Stomach smooth muscle (tissue), 2 donors: ENCODE measurements at regions not wholly inside any gene's neighbourhood (a gene's known extent, or its start where the extent isn't known, plus 50 kb on each side); places are given as distances from the start of the nearest gene placed in this dataset.

ENCODE experiments used
- H3K27ac ChIP-seq: one replicate; pipeline ENCODE4 v1.7.0; 2013; ENCODE audit warnings: mild to moderate bottlenecking, low read length, inconsistent platforms
- H3K27me3 ChIP-seq, 2 donors: one replicate each; pipeline ENCODE4 v1.7.0; 2013; ENCODE audit warnings: low read length in 2 of 2; ENCODE audit not compliant: insufficient read depth in 2 of 2, control insufficient read depth in 1 of 2
- H3K36me3 ChIP-seq, 2 donors: one replicate each; pipeline ENCODE4 v1.7.0; 2013; ENCODE audit warnings: low read length in 2 of 2; ENCODE audit not compliant: control insufficient read depth in 2 of 2, insufficient read depth in 2 of 2
- H3K4me1 ChIP-seq: one replicate; pipeline ENCODE4 v1.7.0; 2013; ENCODE audit warnings: low read length; ENCODE audit not compliant: control insufficient read depth, insufficient read depth
- H3K4me3 ChIP-seq, 2 donors: one replicate each; pipeline ENCODE4 v1.7.0; 2013; ENCODE audit warnings: low read length in 2 of 2
- H3K9ac ChIP-seq, 2 donors: one replicate each; pipeline ENCODE4 v1.7.0; 2013; ENCODE audit warnings: low read length in 2 of 2, mild to moderate bottlenecking in 1 of 2
- H3K9me3 ChIP-seq, 2 donors: one replicate each; pipeline ENCODE4 v1.7.0; 2013; ENCODE audit warnings: low read length in 2 of 2; ENCODE audit not compliant: control insufficient read depth in 2 of 2
- donor health status: healthy.
- donor health status: Pancreatic carcinoma.

DNA sequence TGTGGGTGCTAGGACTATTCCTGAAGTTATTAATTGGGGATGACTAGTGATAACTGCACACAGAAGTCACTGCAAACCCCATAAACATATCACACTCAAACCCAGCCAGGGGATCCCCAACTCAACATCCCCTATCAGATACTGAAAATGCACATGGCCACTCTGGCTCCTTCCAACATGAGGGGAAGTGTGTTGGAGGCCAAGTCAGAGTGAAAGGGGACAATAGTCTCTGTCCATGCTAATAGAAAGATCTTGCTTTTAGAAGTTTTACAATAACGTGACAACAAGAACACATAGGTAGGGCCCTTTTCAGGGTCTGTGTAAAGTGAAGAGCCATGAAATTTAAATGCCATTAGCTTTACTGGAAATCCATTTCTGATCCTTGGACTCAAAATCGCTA, 98.8 kb upstream of the SEMA6A start:
- H3K4me1 ChIP-seq, result no peaks in the 10 kb centered on the region
- no peak overlapping the region for H3K4me3 ChIP-seq

GRCh38 chr5:116672203-116672602, 97.6 kb upstream of the SEMA6A start:
- Histone ChIP-seq H3K36me3 (no peaks in the 10 kb centered on the region), H3K4me1 (no peaks in the 10 kb centered on the region), H3K27me3 (no peaks in the 10 kb centered on the region), H3K9ac (no peak overlapping the region), H3K27ac (no peak overlapping the region), H3K4me3 (no peak overlapping the region), H3K9me3 (no peaks in the 10 kb centered on the region)

More for the DNA sequence above, 98.8 kb upstream of the SEMA6A start:
- Histone ChIP-seq H3K9me3 (no peaks in the 10 kb centered on the region), H3K27ac (no peak overlapping the region), H3K27me3 (no peaks in the 10 kb centered on the region), H3K36me3 (no peaks in the 10 kb centered on the region), H3K9ac (no peak overlapping the region)

DNA sequence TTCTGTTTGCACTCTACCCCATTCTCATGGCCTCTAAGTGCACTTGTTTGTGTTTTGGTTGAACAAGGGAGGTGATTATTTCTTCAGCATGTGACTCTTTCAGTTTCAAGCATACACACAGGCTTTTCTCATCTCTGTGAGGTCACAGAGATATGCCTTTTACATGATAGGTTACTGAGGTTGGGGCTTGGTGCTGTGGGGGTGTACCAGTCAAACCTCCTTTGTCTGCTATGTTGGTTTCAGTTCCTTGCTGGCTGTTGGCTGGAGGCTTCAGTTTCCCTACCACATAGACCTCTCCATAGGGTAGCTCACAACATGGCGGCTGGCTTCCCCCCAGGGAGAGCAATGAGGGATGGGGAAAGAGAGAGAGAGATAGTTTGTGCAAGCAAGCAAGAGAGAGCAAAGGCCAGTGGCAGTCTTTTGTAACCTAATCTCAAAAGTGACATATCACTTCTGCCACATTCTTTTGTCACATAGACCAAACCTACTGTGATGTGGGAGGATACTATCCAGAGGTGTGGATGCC, 96.7 kb upstream of the SEMA6A start:
- no peak overlapping the region for H3K9ac ChIP-seq
- no peaks in the 10 kb centered on the region for H3K9me3 ChIP-seq
- no peaks in the 10 kb centered on the region for H3K27me3 ChIP-seq
- no peak overlapping the region for H3K4me3 ChIP-seq
- no peaks in the 10 kb centered on the region for H3K36me3 ChIP-seq
- no peak overlapping the region for H3K27ac ChIP-seq
- H3K4me1 ChIP-seq, result no peaks in the 10 kb centered on the region

- Histone ChIP-seq H3K4me3 (no peak overlapping the region), H3K9me3 (no peaks in the 10 kb centered on the region), H3K27ac (no peak overlapping the region), H3K36me3 (no peaks in the 10 kb centered on the region), H3K9ac (no peak overlapping the region), H3K4me1 (no peaks in the 10 kb centered on the region), H3K27me3 (no peaks in the 10 kb centered on the region)
Measured at GRCh38 chr5:116669261-116670031, 94.8 kb upstream of the SEMA6A start.

- H3K27ac ChIP-seq, result no peak overlapping the region
- H3K9me3 ChIP-seq, result no peaks in the 10 kb centered on the region
- H3K27me3 ChIP-seq, result no peaks in the 10 kb centered on the region
- H3K4me3 ChIP-seq, result no peak overlapping the region
- H3K9ac ChIP-seq, result no peak overlapping the region
- no peaks in the 10 kb centered on the region for H3K4me1 ChIP-seq
- H3K36me3 ChIP-seq, result no peaks in the 10 kb centered on the region
Measured at GRCh38 chr5:116668390-116668789, 93.8 kb upstream of the SEMA6A start.

- Histone ChIP-seq H3K27ac (no peak overlapping the region), H3K27me3 (no peaks in the 10 kb centered on the region), H3K4me1 (no peaks in the 10 kb centered on the region), H3K9ac (no peak overlapping the region), H3K36me3 (no peaks in the 10 kb centered on the region), H3K4me3 (no peak overlapping the region), H3K9me3 (no peaks in the 10 kb centered on the region)
Measured at GRCh38 chr5:116666901-116667300, 92.3 kb upstream of the SEMA6A start.

GRCh38 chr5:116664988-116665387, 90.4 kb upstream of the SEMA6A start:
- Histone ChIP-seq H3K9ac (no peak overlapping the region), H3K27me3 (no peaks in the 10 kb centered on the region), H3K4me3 (no peak overlapping the region), H3K9me3 (no peaks in the 10 kb centered on the region), H3K4me1 (no peaks in the 10 kb centered on the region), H3K27ac (no peak overlapping the region), H3K36me3 (no peaks in the 10 kb centered on the region)

GRCh38 chr5:116663081-116663480, 88.5 kb upstream of the SEMA6A start:
- Histone ChIP-seq H3K4me3 (no peak overlapping the region), H3K27me3 (no peaks in the 10 kb centered on the region), H3K27ac (no peak overlapping the region), H3K9ac (no peak overlapping the region), H3K36me3 (no peaks in the 10 kb centered on the region), H3K9me3 (no peaks in the 10 kb centered on the region), H3K4me1 (no peaks in the 10 kb centered on the region)

DNA sequence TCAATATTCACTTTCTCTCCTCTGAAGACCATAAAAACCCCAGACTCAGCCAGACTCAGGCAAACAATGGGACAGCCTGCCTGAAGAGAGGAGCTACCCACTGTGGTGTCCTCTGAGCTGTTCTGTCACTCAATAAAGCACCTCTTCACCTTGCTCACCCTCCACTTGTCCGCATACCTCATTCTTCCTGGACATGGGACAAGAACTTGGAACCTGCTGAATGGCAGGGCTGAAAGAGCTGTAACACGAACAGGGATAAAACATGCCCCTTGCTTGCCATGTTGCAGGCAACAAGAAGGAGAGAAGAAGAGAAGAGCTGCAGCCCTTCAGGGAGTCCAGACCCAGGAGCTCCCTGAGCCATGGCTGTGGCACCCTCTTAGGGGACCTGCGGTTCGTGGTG, 86.8 kb upstream of the SEMA6A start:
- Histone ChIP-seq H3K27ac (no peak overlapping the region), H3K9me3 (no peaks in the 10 kb centered on the region), H3K4me1 (no peaks in the 10 kb centered on the region), H3K9ac (no peak overlapping the region), H3K4me3 (no peak overlapping the region), H3K36me3 (no peaks in the 10 kb centered on the region), H3K27me3 (no peaks in the 10 kb centered on the region)

DNA sequence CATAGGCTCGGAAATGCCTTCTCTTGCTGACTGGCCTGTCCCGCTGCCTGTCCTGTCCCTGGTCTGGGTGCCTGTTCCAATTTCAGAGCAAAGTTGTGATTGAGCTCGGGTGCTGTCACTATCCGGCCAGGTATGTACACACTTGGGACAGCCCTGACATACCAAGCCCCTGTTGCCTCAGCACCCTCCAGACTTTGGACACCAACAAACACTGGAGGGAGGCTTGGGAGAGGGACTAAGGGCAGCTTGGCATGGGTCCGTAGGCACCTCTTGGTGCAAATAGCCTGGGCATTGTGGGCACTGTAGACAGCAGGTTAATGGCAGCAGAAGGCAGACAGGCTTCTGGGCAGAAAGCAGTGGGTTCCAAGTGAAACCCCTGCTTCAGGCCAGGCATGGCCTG, 86.3 kb upstream of the SEMA6A start:
- H3K9ac ChIP-seq, result no peak overlapping the region
- no peaks in the 10 kb centered on the region for H3K9me3 ChIP-seq
- no peak overlapping the region for H3K27ac ChIP-seq
- no peaks in the 10 kb centered on the region for H3K36me3 ChIP-seq
- no peaks in the 10 kb centered on the region for H3K27me3 ChIP-seq
- no peak overlapping the region for H3K4me3 ChIP-seq
- no peaks in the 10 kb centered on the region for H3K4me1 ChIP-seq

DNA sequence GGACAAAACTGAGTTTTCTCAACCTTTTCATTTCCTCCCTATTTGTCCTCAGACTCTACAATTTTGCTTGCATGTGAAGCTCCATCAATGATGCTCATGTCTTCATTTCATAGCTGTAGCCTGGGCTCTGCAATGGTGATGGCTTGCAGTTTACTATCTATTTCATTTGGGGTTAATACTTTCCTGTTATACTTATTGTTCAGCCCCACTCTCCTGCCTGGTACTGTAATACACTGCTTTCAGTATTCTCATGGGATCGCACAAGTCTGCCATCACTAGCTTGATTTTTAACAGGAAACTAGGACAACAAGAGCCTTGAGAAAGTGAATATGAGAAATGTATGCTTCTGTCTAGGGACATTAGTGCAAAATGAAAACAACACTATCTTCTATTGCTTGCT, 84.2 kb upstream of the SEMA6A start:
- Histone ChIP-seq H3K9me3 (no peaks in the 10 kb centered on the region), H3K27me3 (no peaks in the 10 kb centered on the region), H3K9ac (no peak overlapping the region), H3K4me3 (no peak overlapping the region), H3K4me1 (no peaks in the 10 kb centered on the region), H3K36me3 (no peaks in the 10 kb centered on the region), H3K27ac (no peak overlapping the region)
